ENCODE measurements at regions not wholly inside any gene's neighbourhood (a gene's known extent, or its start where the extent isn't known, plus 50 kb on each side); places are given as distances from the start of the nearest gene placed in this dataset.

DNA sequence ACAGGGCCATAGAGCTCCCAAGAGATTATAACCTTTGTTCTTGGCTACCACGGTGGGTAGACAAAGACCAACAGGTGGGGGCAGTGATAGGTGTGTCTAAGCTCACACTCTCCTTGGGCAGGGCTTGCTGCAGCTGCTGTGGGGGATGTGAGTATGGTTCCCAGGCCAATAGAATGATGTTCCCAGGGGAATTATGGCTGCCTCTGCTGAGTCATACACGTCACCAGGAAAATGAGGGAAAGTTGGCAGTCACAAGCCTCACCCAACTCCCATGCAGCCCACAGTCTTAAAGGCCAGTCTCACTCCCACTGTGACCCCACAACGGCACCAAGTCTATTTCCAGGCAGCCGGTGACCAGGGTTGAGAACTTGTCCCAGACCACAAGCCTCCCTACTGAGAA, 453.4 kb upstream of the PODXL start:
- H3K4me3 ChIP-seq (ENCODE audit: low read length) = no peak overlapping the region
- Mint-ChIP-seq H3K36me3 (no peaks in the 10 kb centered on the region), H3K27ac (no peak overlapping the region), H3K4me3 (no peak overlapping the region), H3K9me3 (peaks cover 2 to 4% of the 10 kb centered on the region in 2 donors), H3K4me1 (no peaks in the 10 kb centered on the region), H3K27me3 (ENCODE audit: low read depth in 2 of 2) (peaks cover 6 to 12% of the 10 kb centered on the region in 2 donors)
- ATAC-seq (no peak), DNase-seq (no peak)
- WGBS (ENCODE audit: insufficient coverage) = 84% methylated on average over 4 of the region's 4 CpGs
- H3K36me3 ChIP-seq (ENCODE audit: control insufficient read depth, insufficient read depth, low read length) = no peaks in the 10 kb centered on the region
- no peaks in the 10 kb centered on the region for H3K27me3 ChIP-seq (ENCODE audit: control insufficient read depth, insufficient read depth, low read length)
- H3K27ac ChIP-seq (ENCODE audit: low read length) = no peak overlapping the region
- intact Hi-C loops (cut with micrococcal nuclease) = no loop called here
- H3K9me3 ChIP-seq (ENCODE audit: control insufficient read depth, insufficient read depth, low read length) = no peaks in the 10 kb centered on the region
- no peaks in the 10 kb centered on the region for H3K4me1 ChIP-seq (ENCODE audit: control insufficient read depth, insufficient read depth, low read length)
- TF ChIP-seq, protein P1, sequence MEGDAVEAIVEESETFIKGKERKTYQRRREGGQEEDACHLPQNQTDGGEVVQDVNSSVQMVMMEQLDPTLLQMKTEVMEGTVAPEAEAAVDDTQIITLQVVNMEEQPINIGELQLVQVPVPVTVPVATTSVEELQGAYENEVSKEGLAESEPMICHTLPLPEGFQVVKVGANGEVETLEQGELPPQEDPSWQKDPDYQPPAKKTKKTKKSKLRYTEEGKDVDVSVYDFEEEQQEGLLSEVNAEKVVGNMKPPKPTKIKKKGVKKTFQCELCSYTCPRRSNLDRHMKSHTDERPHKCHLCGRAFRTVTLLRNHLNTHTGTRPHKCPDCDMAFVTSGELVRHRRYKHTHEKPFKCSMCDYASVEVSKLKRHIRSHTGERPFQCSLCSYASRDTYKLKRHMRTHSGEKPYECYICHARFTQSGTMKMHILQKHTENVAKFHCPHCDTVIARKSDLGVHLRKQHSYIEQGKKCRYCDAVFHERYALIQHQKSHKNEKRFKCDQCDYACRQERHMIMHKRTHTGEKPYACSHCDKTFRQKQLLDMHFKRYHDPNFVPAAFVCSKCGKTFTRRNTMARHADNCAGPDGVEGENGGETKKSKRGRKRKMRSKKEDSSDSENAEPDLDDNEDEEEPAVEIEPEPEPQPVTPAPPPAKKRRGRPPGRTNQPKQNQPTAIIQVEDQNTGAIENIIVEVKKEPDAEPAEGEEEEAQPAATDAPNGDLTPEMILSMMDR (IDR thresholded peaks at IDR 0.05) = no peak

DNA sequence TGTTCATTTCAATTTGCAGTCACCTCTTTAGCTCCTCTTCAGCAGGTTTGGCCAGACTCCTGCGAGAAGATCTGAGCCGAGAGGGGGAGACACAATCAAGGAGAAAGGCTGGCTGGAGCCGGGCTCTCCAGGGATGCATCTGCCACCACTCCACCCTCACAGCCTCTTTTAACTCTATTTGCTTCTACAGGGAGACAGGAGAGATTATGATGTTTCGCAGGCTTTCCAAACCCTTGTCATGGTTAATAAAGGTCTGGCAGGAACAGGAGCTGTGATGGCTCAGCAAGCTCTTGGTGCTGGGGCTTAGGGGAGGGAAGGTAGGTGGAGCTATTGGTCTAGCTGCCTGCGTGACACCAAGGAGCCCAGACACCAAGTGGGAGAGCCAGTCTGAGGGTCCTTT, 448.1 kb upstream of the PODXL start:
- no peak overlapping the region for H3K4me3 ChIP-seq (ENCODE audit: low read length)
- H3K36me3 ChIP-seq (ENCODE audit: control insufficient read depth, insufficient read depth, low read length) = no peaks in the 10 kb centered on the region
- 83% methylated on average over 4 of the region's 5 CpGs for WGBS (ENCODE audit: insufficient coverage)
- H3K4me1 Mint-ChIP-seq = no peaks in the 10 kb centered on the region
- no peak overlapping the region for H3K27ac ChIP-seq (ENCODE audit: low read length)
- ATAC-seq (no peak), DNase-seq (no peak)
- H3K9me3 ChIP-seq (ENCODE audit: control insufficient read depth, insufficient read depth, low read length) = no peaks in the 10 kb centered on the region
- intact Hi-C loops (cut with micrococcal nuclease) = no loop called here
- no peak overlapping the region for H3K27ac Mint-ChIP-seq
- no peaks in the 10 kb centered on the region for H3K27me3 ChIP-seq (ENCODE audit: control insufficient read depth, insufficient read depth, low read length)
- H3K27me3 Mint-ChIP-seq (ENCODE audit: low read depth in 2 of 2) = peaks cover 0 to 12% of the 10 kb centered on the region in 2 donors
- H3K4me1 ChIP-seq (ENCODE audit: control insufficient read depth, insufficient read depth, low read length) = no peaks in the 10 kb centered on the region
- TF ChIP-seq, protein P1 (IDR thresholded peaks at IDR 0.05) = no peak
- no peaks in the 10 kb centered on the region for H3K36me3 Mint-ChIP-seq
- peaks cover 0 to 4% of the 10 kb centered on the region in 2 donors for H3K9me3 Mint-ChIP-seq
- no peak overlapping the region for H3K4me3 Mint-ChIP-seq

DNA sequence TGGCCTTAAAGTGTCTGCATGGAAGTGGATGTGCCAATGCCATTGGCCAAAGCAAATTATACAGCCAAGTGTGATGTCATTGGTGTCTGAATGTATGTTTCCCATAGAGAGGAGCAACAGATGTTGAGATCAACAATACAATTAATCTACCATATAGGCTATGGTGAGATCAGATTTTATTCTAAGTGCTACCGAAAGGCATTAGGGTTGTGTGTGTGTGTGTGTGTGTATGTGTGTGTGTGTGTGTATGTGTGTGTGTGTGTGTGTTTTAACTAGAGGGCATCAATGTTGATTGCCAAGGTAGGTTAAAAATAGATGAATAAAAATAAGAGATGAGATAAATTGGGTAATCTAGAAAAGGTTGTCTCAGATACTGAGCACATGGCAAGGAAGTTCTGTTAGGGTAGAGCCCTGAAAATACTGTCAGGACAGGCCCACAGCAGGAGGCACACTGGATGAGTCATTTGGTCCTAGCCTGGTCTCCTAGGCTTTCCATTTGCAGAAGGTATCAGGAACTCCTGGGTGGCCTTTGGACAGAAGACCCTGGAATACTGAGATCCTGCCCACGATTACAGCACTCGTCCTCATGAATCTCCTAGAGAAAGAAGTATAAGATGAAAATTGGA, 446.0 kb upstream of the PODXL start:
- WGBS (ENCODE audit: insufficient coverage) = 95% methylated on average over 3 of the region's 3 CpGs
- intact Hi-C loops (cut with micrococcal nuclease) = no loop called here
- H3K4me3 Mint-ChIP-seq = no peak overlapping the region
- ATAC-seq = no peak
- no peaks in the 10 kb centered on the region for H3K36me3 Mint-ChIP-seq
- no peaks in the 10 kb centered on the region for H3K27me3 ChIP-seq (ENCODE audit: control insufficient read depth, insufficient read depth, low read length)
- DNase-seq = no peak
- TF ChIP-seq, protein P1 (IDR thresholded peaks at IDR 0.05) = no peak
- no peaks in the 10 kb centered on the region for H3K4me1 Mint-ChIP-seq
- H3K4me3 ChIP-seq (ENCODE audit: low read length) = no peak overlapping the region
- no peak overlapping the region for H3K27ac Mint-ChIP-seq
- no peaks in the 10 kb centered on the region for H3K9me3 ChIP-seq (ENCODE audit: control insufficient read depth, insufficient read depth, low read length)
- no peak overlapping the region for H3K27ac ChIP-seq (ENCODE audit: low read length)
- no peaks in the 10 kb centered on the region for H3K4me1 ChIP-seq (ENCODE audit: control insufficient read depth, insufficient read depth, low read length)
- H3K9me3 Mint-ChIP-seq = no peaks in the 10 kb centered on the region
- no peaks in the 10 kb centered on the region for H3K36me3 ChIP-seq (ENCODE audit: control insufficient read depth, insufficient read depth, low read length)
- peaks cover 0 to 3% of the 10 kb centered on the region in 2 donors for H3K27me3 Mint-ChIP-seq (ENCODE audit: low read depth in 2 of 2)

DNA sequence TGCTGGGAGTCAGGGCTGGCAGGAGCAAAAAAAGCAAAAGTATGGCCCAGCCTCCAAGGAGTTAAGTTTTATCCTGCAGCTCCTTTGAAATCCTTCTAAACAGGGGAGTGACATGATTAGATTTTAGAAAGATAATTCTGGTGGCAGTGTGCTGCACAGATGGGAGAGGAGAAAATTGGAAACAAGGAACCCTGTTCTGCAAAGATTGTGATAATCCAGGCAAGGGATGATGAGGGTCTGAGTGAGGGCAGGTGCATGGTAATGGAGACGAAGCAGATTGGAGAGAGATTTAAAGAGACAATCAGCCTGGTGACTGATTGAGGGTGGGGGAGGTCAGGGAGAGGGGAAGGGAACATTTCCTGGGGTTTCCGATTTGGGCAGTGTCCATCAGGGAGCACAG, 444.7 kb upstream of the PODXL start:
- TF ChIP-seq, protein P1 (IDR thresholded peaks at IDR 0.05) = no peak
- no peak overlapping the region for H3K27ac Mint-ChIP-seq
- DNase-seq (no peak), ATAC-seq (no peak)
- Histone ChIP-seq H3K9me3 (ENCODE audit: control insufficient read depth, insufficient read depth, low read length) (no peaks in the 10 kb centered on the region), H3K4me3 (ENCODE audit: low read length) (no peak overlapping the region), H3K27me3 (ENCODE audit: control insufficient read depth, insufficient read depth, low read length) (no peaks in the 10 kb centered on the region), H3K4me1 (ENCODE audit: control insufficient read depth, insufficient read depth, low read length) (no peaks in the 10 kb centered on the region), H3K36me3 (ENCODE audit: control insufficient read depth, insufficient read depth, low read length) (no peaks in the 10 kb centered on the region), H3K27ac (ENCODE audit: low read length) (no peak overlapping the region)
- no peaks in the 10 kb centered on the region for H3K4me1 Mint-ChIP-seq
- intact Hi-C loops (cut with micrococcal nuclease) = no loop called here
- no peaks in the 10 kb centered on the region for H3K36me3 Mint-ChIP-seq
- H3K4me3 Mint-ChIP-seq = no peak overlapping the region
- 41% methylated on average over 2 of the region's 2 CpGs for WGBS (ENCODE audit: insufficient coverage)
- no peaks in the 10 kb centered on the region for H3K27me3 Mint-ChIP-seq (ENCODE audit: low read depth in 2 of 2)
- H3K9me3 Mint-ChIP-seq = no peaks in the 10 kb centered on the region
